ENCODE measurements at regions not wholly inside any gene's neighbourhood (a gene's known extent, or its start where the extent isn't known, plus 50 kb on each side); places are given as distances from the start of the nearest gene placed in this dataset.

- TF ChIP-seq CTCF (IDR thresholded peaks at IDR 0.05; ENCODE audit: insufficient read depth, low read length, missing control alignments) = no peak
- no peak for DNase-seq (ENCODE audit: low read depth, low spot score)
- ChIA-PET POLR2A (no interaction called here), CTCF (no interaction called here)
- H3K4me3 ChIP-seq (ENCODE audit: low read depth, low read length) = no peak overlapping the region
Measured at GRCh38 chr3:64908251-64908685, 220.5 kb upstream of the ADAMTS9 start.

- TF ChIP-seq CTCF (IDR thresholded peaks at IDR 0.05; ENCODE audit: insufficient read depth, low read length, missing control alignments) = no peak
- no peak for DNase-seq (ENCODE audit: low read depth, low spot score)
- no peak overlapping the region for H3K4me3 ChIP-seq (ENCODE audit: low read depth, low read length)
Measured at GRCh38 chr3:64905906-64906410, 218.2 kb upstream of the ADAMTS9 start.

GRCh38 chr3:64903006-64903405, 215.2 kb upstream of the ADAMTS9 start:
- POLR2A ChIA-PET = no interaction called here

More at GRCh38 chr3:64905906-64906410, 218.2 kb upstream of the ADAMTS9 start:
- CTCF ChIA-PET = no interaction called here
- POLR2A ChIA-PET = no interaction called here

GRCh38 chr3:64901986-64902516, 214.3 kb upstream of the ADAMTS9 start:
- CTCF ChIA-PET = no interaction called here
- no peak for TF ChIP-seq CTCF (IDR thresholded peaks at IDR 0.05; ENCODE audit: insufficient read depth, low read length, missing control alignments)

More at GRCh38 chr3:64903006-64903405, 215.2 kb upstream of the ADAMTS9 start:
- no peak for DNase-seq (ENCODE audit: low read depth, low spot score)
- no peak overlapping the region for H3K4me3 ChIP-seq (ENCODE audit: low read depth, low read length)
- CTCF ChIA-PET = no interaction called here
- no peak for TF ChIP-seq CTCF (IDR thresholded peaks at IDR 0.05; ENCODE audit: insufficient read depth, low read length, missing control alignments)

GRCh38 chr3:64901522-64901885, 213.7 kb upstream of the ADAMTS9 start:
- CTCF ChIA-PET = no interaction called here

More at GRCh38 chr3:64901986-64902516, 214.3 kb upstream of the ADAMTS9 start:
- DNase-seq (ENCODE audit: low read depth, low spot score) = no peak
- H3K4me3 ChIP-seq (ENCODE audit: low read depth, low read length) = no peak overlapping the region
- POLR2A ChIA-PET = no interaction called here

More at GRCh38 chr3:64901522-64901885, 213.7 kb upstream of the ADAMTS9 start:
- DNase-seq (ENCODE audit: low read depth, low spot score) = no peak
- H3K4me3 ChIP-seq (ENCODE audit: low read depth, low read length) = no peak overlapping the region
- TF ChIP-seq CTCF (IDR thresholded peaks at IDR 0.05; ENCODE audit: insufficient read depth, low read length, missing control alignments) = no peak
- POLR2A ChIA-PET = no interaction called here

Measured in AG04449 (cell line).